Dermis microvascular lymphatic vessel endothelial cell (primary cell): ENCODE measurements at regions not wholly inside any gene's neighbourhood (a gene's known extent, or its start where the extent isn't known, plus 50 kb on each side); places are given as distances from the start of the nearest gene placed in this dataset.

Source experiments
- DNase-seq, 2 donors: peaks; one replicate each; pipeline versions ENCODE4 v3.0.0 to v3.0.0-alpha.2; 2010; ENCODE audit warnings: low read depth in 2 of 2

DNA sequence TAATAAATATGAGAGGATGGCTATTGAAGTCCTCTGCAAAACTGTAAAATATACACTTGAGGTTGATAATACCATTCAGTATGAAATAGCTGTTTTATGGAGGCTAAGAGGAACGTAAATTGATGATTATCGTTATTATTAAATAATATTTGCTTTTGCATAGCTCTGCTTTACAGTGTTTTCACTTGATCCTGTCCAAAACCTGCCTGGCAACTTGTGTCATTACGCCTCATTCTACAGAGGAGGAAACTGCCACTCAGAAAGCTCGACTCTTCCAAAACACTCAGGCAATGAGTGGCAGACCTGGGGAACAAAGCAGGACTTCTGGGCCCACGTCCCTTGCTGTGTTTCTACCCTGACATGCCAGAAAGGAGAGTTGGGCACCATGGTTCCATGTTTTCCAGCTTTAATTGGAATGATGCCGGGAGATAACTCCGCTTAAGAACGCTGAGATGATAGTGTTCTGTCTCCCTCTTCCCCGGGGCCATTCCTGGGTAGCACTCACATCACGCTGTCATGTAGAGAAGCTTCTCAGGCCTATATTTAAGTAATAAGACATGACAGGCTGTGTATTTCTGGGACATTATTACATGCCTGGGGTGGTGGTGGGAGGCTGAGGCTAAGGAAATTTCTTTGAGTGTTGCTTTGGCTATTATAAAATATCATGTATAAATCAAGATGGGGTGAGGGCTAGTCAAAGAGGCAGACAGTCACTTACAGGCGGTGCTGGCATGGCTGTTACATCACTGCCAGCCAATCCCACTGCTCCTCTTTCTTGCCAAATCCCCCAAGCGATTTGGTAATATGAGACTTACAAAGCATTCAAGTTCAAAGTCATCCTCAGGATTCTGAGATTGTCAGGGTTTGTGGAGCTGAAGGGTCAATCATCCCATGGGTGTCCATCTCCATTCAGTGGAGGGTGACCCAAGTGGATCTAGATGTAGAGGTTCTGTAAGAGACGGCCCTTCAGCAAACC lies 501.7 kb downstream of the INSC start:
- no peak for DNase-seq

GRCh38 chr11:15617126-15617525 lies 502.4 kb downstream of the INSC start:
- DNase-seq, result no peak

- DNase-seq, result no peak
Measured at GRCh38 chr11:15618583-15619032, 503.9 kb downstream of the INSC start.

GRCh38 chr11:15621565-15621964 lies 506.8 kb downstream of the INSC start:
- DNase-seq, result no peak

DNA sequence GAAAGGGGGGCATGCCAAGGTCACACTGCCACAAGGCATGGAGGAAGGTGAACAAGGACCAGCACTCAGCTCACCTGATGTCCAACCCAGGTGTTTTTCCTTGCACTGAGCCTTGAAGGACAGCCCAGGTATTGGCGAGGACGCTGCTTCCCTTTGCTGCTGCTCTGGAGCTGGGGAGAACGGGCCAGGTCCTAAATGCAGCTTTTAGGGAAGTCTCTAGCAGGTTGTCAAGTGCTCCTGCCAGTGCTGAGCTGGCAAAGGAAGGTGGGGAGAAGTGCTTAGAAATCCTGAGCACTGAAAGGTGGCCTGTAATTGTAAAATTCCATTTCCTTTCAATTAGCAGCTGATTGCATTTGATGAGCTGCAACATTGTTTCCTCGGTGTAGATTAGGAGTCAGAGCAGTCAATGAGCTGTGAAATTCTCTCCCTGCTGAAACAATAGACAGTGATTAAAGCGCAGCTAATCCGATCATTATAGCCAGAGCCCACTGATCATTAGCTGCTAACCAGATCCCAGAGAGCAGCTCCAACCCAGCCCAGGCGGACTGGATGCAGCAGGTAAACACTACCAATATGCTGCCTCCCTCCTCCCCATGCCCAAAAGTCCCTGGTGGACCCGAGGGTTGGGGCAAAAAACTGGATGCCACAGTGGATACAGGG lies 507.6 kb downstream of the INSC start:
- DNase-seq, result no peak

- DNase-seq, result no peak
Measured at GRCh38 chr11:15624701-15625100, 510.0 kb downstream of the INSC start.

GRCh38 chr11:15625691-15626090 lies 511.0 kb downstream of the INSC start:
- DNase-seq, result no peak

DNA sequence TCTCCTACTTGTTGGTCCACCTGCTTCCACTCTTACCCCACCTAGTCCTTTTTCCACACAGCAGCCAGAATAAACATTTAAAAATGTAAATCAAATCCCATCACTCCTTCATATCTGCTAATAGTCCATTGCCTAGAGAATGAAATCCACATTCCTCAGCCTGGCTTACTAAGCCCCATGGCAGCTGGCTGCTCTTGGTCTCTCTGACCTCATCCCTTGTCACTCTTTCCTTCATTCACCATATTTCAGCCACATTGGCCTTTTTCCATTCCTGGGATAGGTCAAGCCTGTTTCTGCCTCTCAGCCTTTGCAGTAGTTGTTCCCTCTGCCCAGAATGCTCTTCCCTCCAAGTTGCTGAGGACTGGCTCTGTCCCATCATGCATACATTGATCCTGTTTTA lies 512.8 kb downstream of the INSC start:
- DNase-seq, result no peak

GRCh38 chr11:15629690-15630321 lies 515.1 kb downstream of the INSC start:
- no peak for DNase-seq

- DNase-seq, result no peak
Measured at GRCh38 chr11:15630896-15631295, 516.2 kb downstream of the INSC start.

- no peak for DNase-seq
Measured at GRCh38 chr11:15635521-15635920, 520.8 kb downstream of the INSC start.

- DNase-seq, result no peak
Measured at GRCh38 chr11:15636521-15637089, 521.9 kb downstream of the INSC start.

- no peak for DNase-seq
Measured at GRCh38 chr11:15638386-15638787, 523.7 kb downstream of the INSC start.

DNA sequence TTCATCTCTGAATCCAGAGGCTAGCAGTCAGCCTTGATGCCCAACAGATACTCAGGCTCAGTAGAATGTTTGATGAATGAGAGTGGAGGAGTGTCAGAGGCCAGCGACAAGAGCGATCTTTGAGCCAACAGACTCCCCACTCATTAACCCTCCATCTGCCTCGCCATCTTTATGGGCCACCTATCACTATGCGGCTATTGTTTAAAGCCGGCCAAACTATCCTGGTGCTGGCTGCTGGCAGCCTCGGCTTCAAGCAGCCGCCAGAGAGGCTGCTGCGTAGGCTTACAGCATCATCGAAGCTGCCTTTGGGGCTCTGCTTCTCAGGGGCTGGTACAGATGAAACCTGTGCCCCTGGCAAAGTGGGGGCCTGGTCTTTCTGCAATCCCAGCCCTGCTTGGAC lies 525.6 kb downstream of the INSC start:
- DNase-seq, result no peak

DNA sequence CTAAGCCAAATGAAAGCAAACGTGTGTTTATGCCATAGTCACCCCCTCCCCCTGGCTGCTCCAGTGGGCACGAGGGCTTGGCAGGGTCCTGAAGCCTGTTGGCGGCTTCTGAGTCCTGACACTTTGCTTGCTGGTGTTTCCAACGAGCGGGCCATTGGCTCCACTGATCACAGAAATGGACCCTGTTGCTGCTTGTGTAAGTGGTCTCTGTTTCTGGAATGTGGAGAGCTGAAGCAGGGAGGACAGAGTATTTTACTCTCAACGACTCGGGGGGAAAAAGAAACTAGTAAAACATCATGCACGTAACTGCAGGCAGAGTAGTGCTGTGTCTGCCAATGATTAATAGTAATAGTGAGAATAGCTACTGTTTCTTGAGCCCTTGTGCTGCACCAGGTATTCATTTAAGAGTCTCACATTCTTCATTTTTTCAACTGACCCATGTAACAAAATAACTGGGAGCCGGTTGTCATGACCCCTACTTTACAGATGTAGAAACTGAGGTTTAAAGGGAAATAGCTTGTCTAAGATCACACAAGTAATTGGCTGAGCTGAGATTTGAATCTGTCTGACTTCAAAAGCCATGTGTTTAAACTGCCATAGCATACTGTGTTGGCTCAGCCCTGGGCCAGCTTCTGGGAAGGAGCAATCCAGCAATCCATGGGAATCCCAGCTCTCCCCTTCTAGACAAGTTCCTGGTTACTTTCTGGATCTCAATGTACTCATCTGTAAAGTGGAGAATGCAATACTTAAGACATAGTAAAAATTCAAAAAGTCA lies 526.7 kb downstream of the INSC start:
- DNase-seq, result no peak

- no peak for DNase-seq
Measured at GRCh38 chr11:15645201-15645600, 530.5 kb downstream of the INSC start.

- no peak for DNase-seq
Measured at GRCh38 chr11:15649371-15650104, 534.8 kb downstream of the INSC start.

GRCh38 chr11:15650105-15650938 lies 535.6 kb downstream of the INSC start:
- DNase-seq, result peak; percentile 65 to 90

GRCh38 chr11:15651033-15651432 lies 536.3 kb downstream of the INSC start:
- DNase-seq, result no peak

DNA sequence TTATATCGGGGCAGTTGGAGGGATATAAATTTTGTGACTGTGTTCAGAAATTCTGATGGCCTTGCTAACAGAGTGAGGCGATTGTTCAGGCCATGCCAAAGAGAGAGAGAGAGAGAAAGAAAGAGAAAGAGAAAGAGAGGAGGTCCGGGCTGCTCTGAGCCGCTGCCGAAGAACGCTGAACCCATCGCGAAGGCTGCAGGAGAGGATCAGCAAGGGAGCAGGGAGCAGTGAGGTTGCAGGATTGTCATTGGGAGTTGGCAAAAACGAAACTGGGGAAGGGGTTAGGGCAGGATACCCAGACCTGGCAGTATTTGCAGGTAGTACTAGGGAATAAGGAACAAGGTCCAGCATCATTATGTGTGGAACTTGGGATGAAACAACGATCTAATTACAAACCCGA lies 537.1 kb downstream of the INSC start:
- no peak for DNase-seq
